GM21576 (cell line): ENCODE measurements at regions not wholly inside any gene's neighbourhood (a gene's known extent, or its start where the extent isn't known, plus 50 kb on each side); places are given as distances from the start of the nearest gene placed in this dataset.

Source experiments
- ATAC-seq: cut with Tn5 transposase; IDR thresholded peaks from one replicate; pipeline ENCODE4 v1.9.1; 2021; ENCODE audit warnings: mild to moderate bottlenecking, moderate library complexity; ENCODE audit not compliant: unreplicated experiment

GRCh38 chr22:49426618-49427266 is 400.9 kb downstream of the BRD1 start:
- ATAC-seq: no peak

- no peak for ATAC-seq
Measured at GRCh38 chr22:49426098-49426497, 401.6 kb downstream of the BRD1 start.

- no peak for ATAC-seq
Measured at GRCh38 chr22:49425356-49425755, 402.3 kb downstream of the BRD1 start.

GRCh38 chr22:49424893-49425270 is 402.8 kb downstream of the BRD1 start:
- no peak for ATAC-seq

- ATAC-seq: no peak
Measured at GRCh38 chr22:49423125-49423650, 404.5 kb downstream of the BRD1 start.

DNA sequence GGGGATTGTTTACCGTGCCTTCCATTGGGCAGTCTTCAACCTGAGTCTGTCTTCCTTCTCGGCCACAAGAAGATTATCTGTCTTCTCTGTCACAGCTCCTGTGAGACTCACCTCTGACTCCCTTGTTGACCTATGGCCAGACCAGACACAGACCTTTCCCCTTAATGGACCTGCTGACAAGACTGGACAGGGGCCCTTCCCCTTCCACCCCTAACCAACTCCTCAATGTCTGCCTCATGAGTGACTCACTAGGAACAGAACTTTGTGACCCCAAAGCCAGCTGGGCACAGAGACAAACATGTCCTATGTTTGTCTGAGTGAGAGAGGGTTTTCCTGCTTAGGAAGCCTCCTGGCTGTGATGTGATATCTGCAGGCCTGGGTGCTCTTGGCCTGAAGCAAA is 405.0 kb downstream of the BRD1 start:
- no peak for ATAC-seq

- no peak for ATAC-seq
Measured at GRCh38 chr22:49420651-49421050, 407.0 kb downstream of the BRD1 start.

DNA sequence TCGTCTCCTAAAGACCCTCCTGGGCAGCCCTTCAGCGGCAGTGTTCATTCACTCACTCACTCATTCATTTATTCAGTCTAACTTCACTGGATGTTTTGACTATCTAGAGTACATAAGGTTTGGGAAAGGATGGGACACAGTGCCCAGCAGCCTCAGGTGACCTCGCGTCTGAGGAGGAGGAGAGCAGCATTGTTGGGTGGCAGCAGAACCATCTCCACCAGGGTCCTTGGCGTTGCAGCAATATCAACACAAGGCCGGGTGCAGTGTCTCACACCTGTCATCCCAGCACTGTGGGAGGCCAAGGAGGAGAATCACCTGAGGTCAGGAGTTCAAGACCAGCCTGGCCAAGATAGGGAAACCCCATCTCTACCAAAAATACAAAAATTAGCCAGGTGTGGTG is 408.0 kb downstream of the BRD1 start:
- no peak for ATAC-seq

DNA sequence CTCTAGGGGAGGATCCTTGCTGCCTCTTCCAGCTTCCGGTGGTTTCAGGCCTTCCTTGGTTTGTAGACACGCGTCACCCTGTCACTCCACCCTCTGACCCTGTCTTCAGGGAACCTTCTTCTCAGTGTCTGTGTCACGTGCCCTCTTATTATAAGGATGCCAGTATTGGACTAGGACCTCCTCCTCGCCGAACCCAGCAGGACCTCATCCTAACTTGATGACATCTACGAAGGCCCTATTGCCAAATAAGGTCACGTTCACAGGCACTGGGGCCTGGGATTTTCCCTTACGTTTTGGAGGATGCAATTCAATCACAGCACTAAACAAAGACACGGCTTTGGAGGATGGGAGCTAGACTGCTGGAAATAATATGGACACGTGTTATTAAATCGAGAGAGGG is 408.7 kb downstream of the BRD1 start:
- no peak for ATAC-seq

- no peak for ATAC-seq
Measured at GRCh38 chr22:49418341-49418894, 409.3 kb downstream of the BRD1 start.

GRCh38 chr22:49417833-49418232 is 409.8 kb downstream of the BRD1 start:
- no peak for ATAC-seq

GRCh38 chr22:49417326-49417725 is 410.3 kb downstream of the BRD1 start:
- no peak for ATAC-seq

DNA sequence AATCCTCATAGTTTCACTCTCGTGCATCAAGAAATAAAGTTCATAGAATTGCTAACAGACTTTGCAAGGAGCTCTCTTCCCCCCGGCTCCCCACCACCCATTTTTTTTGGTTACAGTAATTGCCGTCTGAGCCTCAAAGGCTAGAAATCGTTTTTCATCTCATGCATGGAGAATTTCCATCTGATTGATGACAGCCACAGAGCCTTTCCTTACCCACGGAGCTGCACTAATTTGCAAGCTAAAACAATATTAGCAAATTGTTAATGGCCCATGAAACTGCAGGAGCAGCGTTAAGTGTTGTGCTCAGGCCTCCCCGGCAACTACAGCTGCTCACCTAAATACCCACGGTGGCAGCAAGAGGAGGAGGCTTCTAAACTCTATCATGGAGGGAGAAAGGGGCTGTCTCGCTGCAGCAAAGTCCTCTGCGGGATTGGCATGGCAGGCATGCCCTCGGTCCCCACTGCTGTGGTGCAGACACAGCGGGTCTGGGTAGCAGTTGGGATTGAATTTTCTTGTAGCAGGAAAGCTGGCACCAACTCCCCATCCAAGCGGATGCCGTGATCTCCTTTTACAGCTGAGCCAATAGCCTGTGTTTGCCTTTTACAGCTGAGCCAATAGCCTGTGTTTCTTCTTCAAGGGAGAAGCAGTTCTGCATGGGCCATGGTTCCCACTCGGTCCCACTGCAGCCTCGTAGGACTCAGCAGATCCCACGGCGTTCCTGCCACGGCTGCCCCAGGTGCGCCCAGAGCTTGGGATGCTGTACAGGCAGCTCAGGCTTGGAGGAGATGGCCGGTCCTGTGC is 412.3 kb downstream of the BRD1 start:
- no peak for ATAC-seq

- no peak for ATAC-seq
Measured at GRCh38 chr22:49413551-49413950, 414.1 kb downstream of the BRD1 start.

DNA sequence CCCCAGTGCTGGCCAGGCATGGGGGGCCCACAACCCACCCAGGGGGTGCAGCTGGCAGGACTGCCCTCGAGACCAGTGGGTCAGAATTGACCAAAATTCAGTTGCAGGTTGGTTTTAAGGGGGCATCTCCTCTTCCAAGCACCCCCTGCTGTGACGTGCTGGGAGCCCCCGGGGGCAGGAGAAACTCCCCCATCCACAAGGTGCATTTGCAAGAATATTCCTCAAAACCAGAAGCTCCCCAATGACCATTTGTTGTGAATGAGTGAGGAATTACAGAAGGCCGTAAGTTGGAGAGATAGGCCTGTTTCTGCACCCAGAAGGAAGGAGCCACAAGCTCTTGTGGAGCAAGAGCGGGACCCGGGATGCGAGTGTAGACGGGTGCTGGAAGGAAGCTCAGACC is 414.5 kb downstream of the BRD1 start:
- no peak for ATAC-seq

DNA sequence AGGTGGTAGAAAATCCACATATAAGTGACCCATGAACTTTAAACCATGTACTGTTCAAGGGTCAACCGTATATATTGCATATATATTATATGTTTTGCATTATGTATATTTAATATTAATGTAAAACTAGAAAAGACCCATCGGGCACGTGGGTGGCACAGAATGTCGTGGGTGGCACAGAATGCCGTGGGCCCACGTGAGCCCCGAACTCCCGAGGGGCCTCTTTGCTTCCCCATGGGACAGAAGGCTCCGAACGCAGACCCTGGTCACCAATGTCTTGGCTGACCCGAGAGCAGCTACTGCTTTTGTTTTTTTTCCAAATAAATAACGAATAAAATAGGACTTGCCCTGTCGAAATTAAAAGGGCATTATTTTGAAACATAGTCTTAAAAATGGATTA is 415.4 kb downstream of the BRD1 start:
- no peak for ATAC-seq

- ATAC-seq: no peak
Measured at GRCh38 chr22:49411236-49411635, 416.4 kb downstream of the BRD1 start.

DNA sequence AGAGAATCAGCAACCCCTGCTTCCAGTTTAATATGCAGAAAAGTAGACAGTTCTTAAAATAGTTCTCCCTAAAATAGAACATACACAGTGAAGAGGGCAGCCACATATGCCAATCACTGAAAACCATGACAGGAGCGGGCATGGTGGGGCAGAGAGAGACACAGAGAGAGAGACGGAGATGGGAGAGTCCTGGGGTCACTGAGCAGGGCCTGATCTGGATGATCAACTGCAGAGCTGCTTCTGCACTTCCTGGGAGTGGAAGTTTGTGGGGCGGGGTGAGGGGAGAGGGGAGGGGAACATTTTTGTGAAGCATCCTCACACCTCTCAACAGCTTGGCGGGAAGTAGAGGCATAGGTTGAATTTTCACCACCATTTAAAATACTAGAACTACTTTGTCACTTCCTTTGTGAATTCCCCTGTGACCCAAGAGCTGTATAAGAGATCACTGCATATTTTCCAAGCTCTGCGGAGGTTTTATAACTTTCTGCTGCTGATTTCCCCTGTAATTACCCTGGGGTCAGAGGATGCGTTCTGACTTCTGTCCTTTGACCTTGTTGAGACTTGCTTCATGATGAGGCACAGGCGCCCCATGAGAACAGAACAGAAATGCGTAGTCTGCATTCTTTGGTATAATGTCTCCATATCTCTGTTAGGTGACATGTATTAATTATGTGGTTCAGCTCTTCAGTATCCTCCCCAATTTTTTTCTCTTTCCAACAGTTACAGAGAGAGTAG is 419.4 kb downstream of the BRD1 start:
- no peak for ATAC-seq

DNA sequence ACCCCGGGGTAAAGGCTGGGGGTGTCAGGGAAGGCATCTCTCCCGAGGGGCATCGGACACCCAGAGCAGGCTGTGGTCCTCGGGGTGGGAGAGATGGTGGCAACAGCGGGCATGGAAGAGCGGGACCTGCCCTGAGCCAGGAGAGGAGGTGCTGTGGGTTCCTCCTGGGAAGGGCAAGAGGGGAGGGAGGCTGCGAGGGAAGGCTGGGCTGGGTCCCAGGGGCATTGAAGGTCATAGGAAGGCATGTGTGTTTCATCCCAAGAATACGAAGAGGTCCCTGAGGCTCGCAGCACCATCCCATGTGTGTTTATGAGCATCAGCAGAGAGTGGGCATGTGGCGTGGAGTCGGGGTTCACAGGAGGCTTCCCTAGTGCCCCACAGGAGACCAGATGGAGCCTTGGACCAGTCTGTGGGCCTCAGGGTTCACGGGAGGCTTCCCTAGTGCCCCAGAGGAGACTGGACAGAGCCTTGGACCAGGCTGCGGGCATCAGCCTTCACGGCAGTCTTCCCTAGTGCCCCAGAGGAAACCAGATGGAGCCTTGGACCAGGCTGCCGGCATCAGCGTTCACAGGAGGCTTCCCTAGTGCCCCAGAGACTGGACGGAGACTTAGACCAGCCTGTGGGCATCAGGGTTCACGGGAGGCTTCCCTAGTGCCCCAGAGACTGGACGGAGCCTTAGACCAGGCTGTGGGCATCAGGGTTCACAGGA is 420.6 kb downstream of the BRD1 start:
- ATAC-seq: no peak

GRCh38 chr22:49406047-49406650 is 421.5 kb downstream of the BRD1 start:
- ATAC-seq: no peak
